Cardiac muscle cell (in vitro differentiated cells and primary cell): ENCODE measurements at regions not wholly inside any gene's neighbourhood (a gene's known extent, or its start where the extent isn't known, plus 50 kb on each side); places are given as distances from the start of the nearest gene placed in this dataset.

Experiments
- DNase-seq, 2 donors: peaks; one replicate each; pipeline versions ENCODE4 v3.0.0 to v3.0.0-alpha.2; 2010 to 2017; ENCODE audit warnings: low read depth in 1 of 2, low spot score in 1 of 2
- H3K27ac ChIP-seq: fragments of 200-600 bp; sonication (generic); 2 replicates; pipeline ENCODE4 v1.5.1; 2016
- H3K27me3 ChIP-seq: fragments of 200-600 bp; sonication (generic); 2 replicates; pipeline ENCODE4 v1.6.0; 2016; ENCODE audit warnings: control low read depth
- H3K36me3 ChIP-seq: fragments of 200-600 bp; sonication (generic); 2 replicates; pipeline ENCODE4 v1.5.1; 2016; ENCODE audit warnings: control low read depth
- H3K4me1 ChIP-seq: fragments of 200-600 bp; sonication (generic); 2 replicates; pipeline ENCODE4 v1.8.1; 2017; ENCODE audit warnings: low read depth, mild to moderate bottlenecking, mixed run types
- H3K4me3 ChIP-seq: fragments of 200-600 bp; sonication (generic); 2 replicates; pipeline ENCODE4 v1.5.1; 2016; ENCODE audit warnings: mild to moderate bottlenecking
- H3K9me3 ChIP-seq: fragments of 200-600 bp; sonication (generic); 2 replicates; pipeline ENCODE4 v1.5.1; 2017; ENCODE audit warnings: low read depth, mild to moderate bottlenecking, control low read depth
- CTCF ChIP-seq: IDR thresholded peaks from 2 replicates; pipeline ENCODE4 v1.5.1; 2012; ENCODE audit warnings: low read depth, mild to moderate bottlenecking, low read length

GRCh38 chr3:166527325-166527724 is 690.1 kb upstream of the BCHE start:
- DNase-seq: no peak
- no peak overlapping the region for H3K4me3 ChIP-seq
- no peaks in the 10 kb centered on the region for H3K9me3 ChIP-seq
- H3K27me3 ChIP-seq: no peaks in the 10 kb centered on the region
- no peaks in the 10 kb centered on the region for H3K4me1 ChIP-seq
- no peaks in the 10 kb centered on the region for H3K36me3 ChIP-seq
- no peak for TF ChIP-seq CTCF
- no peak overlapping the region for H3K27ac ChIP-seq

GRCh38 chr3:166526881-166527280 is 689.7 kb upstream of the BCHE start:
- Histone ChIP-seq H3K27me3 (no peaks in the 10 kb centered on the region), H3K4me3 (no peak overlapping the region), H3K27ac (no peak overlapping the region), H3K4me1 (no peaks in the 10 kb centered on the region), H3K36me3 (no peaks in the 10 kb centered on the region), H3K9me3 (no peaks in the 10 kb centered on the region)
- TF ChIP-seq CTCF: no peak
- peak in 1 of 2 donors; percentile 2 for DNase-seq

- Histone ChIP-seq H3K9me3 (no peaks in the 10 kb centered on the region), H3K27ac (no peak overlapping the region), H3K27me3 (no peaks in the 10 kb centered on the region), H3K4me3 (no peak overlapping the region), H3K4me1 (no peaks in the 10 kb centered on the region), H3K36me3 (no peaks in the 10 kb centered on the region)
- no peak for TF ChIP-seq CTCF
- no peak for DNase-seq
Measured at GRCh38 chr3:166522017-166522416, 684.8 kb upstream of the BCHE start.

GRCh38 chr3:166519443-166519842 is 682.2 kb upstream of the BCHE start:
- H3K27ac ChIP-seq: no peak overlapping the region
- DNase-seq: no peak
- no peaks in the 10 kb centered on the region for H3K4me1 ChIP-seq
- H3K4me3 ChIP-seq: no peak overlapping the region
- H3K27me3 ChIP-seq: no peaks in the 10 kb centered on the region
- no peak for TF ChIP-seq CTCF
- H3K36me3 ChIP-seq: no peaks in the 10 kb centered on the region
- no peaks in the 10 kb centered on the region for H3K9me3 ChIP-seq

- H3K4me1 ChIP-seq: no peaks in the 10 kb centered on the region
Measured at GRCh38 chr3:166518040-166518439, 680.8 kb upstream of the BCHE start.

More at GRCh38 chr3:166518040-166518439, 680.8 kb upstream of the BCHE start:
- no peaks in the 10 kb centered on the region for H3K9me3 ChIP-seq
- no peak overlapping the region for H3K4me3 ChIP-seq
- no peaks in the 10 kb centered on the region for H3K27me3 ChIP-seq
- TF ChIP-seq CTCF: no peak
- H3K27ac ChIP-seq: no peak overlapping the region
- H3K36me3 ChIP-seq: no peaks in the 10 kb centered on the region
- no peak for DNase-seq
